Prostate gland (tissue), 2 donors: ENCODE measurements at regions not wholly inside any gene's neighbourhood (a gene's known extent, or its start where the extent isn't known, plus 50 kb on each side); places are given as distances from the start of the nearest gene placed in this dataset.

Source experiments
- POLR2A ChIP-seq: fragments of 450-650 bp; IDR thresholded peaks from one replicate; pipeline ENCODE4 v1.6.1; 2016; ENCODE audit warnings: antibody characterized with exemption, mild to moderate bottlenecking
- POLR2AphosphoS5 ChIP-seq: sonication (generic); formaldehyde crosslinking; IDR thresholded peaks from one replicate; pipeline ENCODE4 v1.6.1; 2017; ENCODE audit warnings: antibody characterized with exemption
- TF ChIP-seq, protein P1 (sequence below), 4 experiments: fragments of 200-600 bp in 2 of 4; fragments of 450-650 bp in 2 of 4; sonication (generic) in 2 of 4; IDR thresholded peaks; 1 replicate in 3 of 4; 2 replicates in 1 of 4; pipeline ENCODE4 v1.5.1; 2016 to 2019; ENCODE audit warnings: antibody characterized with exemption in 4 of 4, mild to moderate bottlenecking in 2 of 4, moderate library complexity in 2 of 4

GRCh38 chr4:74669702-74670101, 124.6 kb downstream of the BTC start:
- TF ChIP-seq POLR2A = no peak
- TF ChIP-seq POLR2AphosphoS5 = no peak
- TF ChIP-seq, protein P1, sequence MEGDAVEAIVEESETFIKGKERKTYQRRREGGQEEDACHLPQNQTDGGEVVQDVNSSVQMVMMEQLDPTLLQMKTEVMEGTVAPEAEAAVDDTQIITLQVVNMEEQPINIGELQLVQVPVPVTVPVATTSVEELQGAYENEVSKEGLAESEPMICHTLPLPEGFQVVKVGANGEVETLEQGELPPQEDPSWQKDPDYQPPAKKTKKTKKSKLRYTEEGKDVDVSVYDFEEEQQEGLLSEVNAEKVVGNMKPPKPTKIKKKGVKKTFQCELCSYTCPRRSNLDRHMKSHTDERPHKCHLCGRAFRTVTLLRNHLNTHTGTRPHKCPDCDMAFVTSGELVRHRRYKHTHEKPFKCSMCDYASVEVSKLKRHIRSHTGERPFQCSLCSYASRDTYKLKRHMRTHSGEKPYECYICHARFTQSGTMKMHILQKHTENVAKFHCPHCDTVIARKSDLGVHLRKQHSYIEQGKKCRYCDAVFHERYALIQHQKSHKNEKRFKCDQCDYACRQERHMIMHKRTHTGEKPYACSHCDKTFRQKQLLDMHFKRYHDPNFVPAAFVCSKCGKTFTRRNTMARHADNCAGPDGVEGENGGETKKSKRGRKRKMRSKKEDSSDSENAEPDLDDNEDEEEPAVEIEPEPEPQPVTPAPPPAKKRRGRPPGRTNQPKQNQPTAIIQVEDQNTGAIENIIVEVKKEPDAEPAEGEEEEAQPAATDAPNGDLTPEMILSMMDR (IDR thresholded peaks at IDR 0.05) = no peak
